Stimulated activated CD8-positive, alpha-beta memory T cell treated with anti-CD3 and anti-CD28 coated beads, Interleukin-15, amount 100 ng/mL, for 1 hour (primary cell): ENCODE measurements at regions not wholly inside any gene's neighbourhood (a gene's known extent, or its start where the extent isn't known, plus 50 kb on each side); places are given as distances from the start of the nearest gene placed in this dataset.

Experiments
- DNase-seq: peaks from one replicate; pipeline ENCODE4 v3.0.0-alpha.2; 2020; ENCODE audit warnings: low read depth

GRCh38 chr10:128468462-128468861 is 342.2 kb upstream of the MKI67 start:
- DNase-seq = no peak

GRCh38 chr10:128469515-128469914 is 343.3 kb upstream of the MKI67 start:
- DNase-seq = no peak

- no peak for DNase-seq
Observed at GRCh38 chr10:128470321-128470965, 344.2 kb upstream of the MKI67 start.

- no peak for DNase-seq
Observed at GRCh38 chr10:128471151-128471550, 344.9 kb upstream of the MKI67 start.

GRCh38 chr10:128472196-128472595 is 346.0 kb upstream of the MKI67 start:
- no peak for DNase-seq

GRCh38 chr10:128473396-128473795 is 347.2 kb upstream of the MKI67 start:
- no peak for DNase-seq

- no peak for DNase-seq
Observed at GRCh38 chr10:128473911-128474310, 347.7 kb upstream of the MKI67 start.

- no peak for DNase-seq
Observed at GRCh38 chr10:128474571-128474970, 348.3 kb upstream of the MKI67 start.

GRCh38 chr10:128475686-128476367 is 349.6 kb upstream of the MKI67 start:
- no peak for DNase-seq

GRCh38 chr10:128476368-128476725 is 350.1 kb upstream of the MKI67 start:
- DNase-seq = no peak

GRCh38 chr10:128476845-128477244 is 350.6 kb upstream of the MKI67 start:
- DNase-seq = no peak

- no peak for DNase-seq
Observed at GRCh38 chr10:128480601-128481000, 354.4 kb upstream of the MKI67 start.

GRCh38 chr10:128481152-128481840 is 355.1 kb upstream of the MKI67 start:
- DNase-seq = no peak

GRCh38 chr10:128482052-128482451 is 355.8 kb upstream of the MKI67 start:
- DNase-seq = no peak

GRCh38 chr10:128483216-128483615 is 357.0 kb upstream of the MKI67 start:
- DNase-seq = no peak

- DNase-seq = no peak
Observed at GRCh38 chr10:128484041-128484440, 357.8 kb upstream of the MKI67 start.

- no peak for DNase-seq
Observed at GRCh38 chr10:128485701-128486235, 359.5 kb upstream of the MKI67 start.

- no peak for DNase-seq
Observed at GRCh38 chr10:128487517-128487916, 361.3 kb upstream of the MKI67 start.

GRCh38 chr10:128489324-128490247 is 363.4 kb upstream of the MKI67 start:
- no peak for DNase-seq

- no peak for DNase-seq
Observed at GRCh38 chr10:128491686-128492085, 365.5 kb upstream of the MKI67 start.

- no peak for DNase-seq
Observed at GRCh38 chr10:128493811-128494210, 367.6 kb upstream of the MKI67 start.

- DNase-seq = no peak
Observed at GRCh38 chr10:128494665-128495064, 368.4 kb upstream of the MKI67 start.
